MM.1S (cell line): ENCODE measurements at regions not wholly inside any gene's neighbourhood (a gene's known extent, or its start where the extent isn't known, plus 50 kb on each side); places are given as distances from the start of the nearest gene placed in this dataset.
"Not testable (repeated sequence)": the region's sequence is repeated elsewhere in the genome, so short reads cannot be mapped to it uniquely, and the experiment has no call there.

Source experiments
- DNase-seq: peaks from one replicate; pipeline ENCODE4 v3.0.0-alpha.2; 2015
- H2AFZ ChIP-seq: fragments of 300-600 bp; sonication (generic); 2 replicates; pipeline ENCODE4 v1.6.0; 2016; ENCODE audit warnings: antibody characterized with exemption, low read length
- H3F3A ChIP-seq: fragments of 300-600 bp; sonication (generic); 2 replicates; pipeline ENCODE4 v1.6.1; 2016; ENCODE audit warnings: mild to moderate bottlenecking, antibody characterized with exemption, low read length, moderate library complexity, mixed read lengths; ENCODE audit not compliant: insufficient read depth
- H3K27ac ChIP-seq: fragments of 300-600 bp; sonication (generic); 2 replicates; pipeline ENCODE4 v1.5.1; 2016; ENCODE audit warnings: mild to moderate bottlenecking, low read length
- H3K27me3 ChIP-seq: fragments of 300-600 bp; sonication (generic); replicated peaks from 2 replicates; pipeline ENCODE4 v1.6.0; 2016; ENCODE audit warnings: low read length; ENCODE audit not compliant: insufficient read depth
- H3K36me3 ChIP-seq: fragments of 300-600 bp; sonication (generic); replicated peaks from 2 replicates; pipeline ENCODE4 v1.6.1; 2016; ENCODE audit warnings: mild to moderate bottlenecking, low read length, mixed read lengths; ENCODE audit not compliant: insufficient read depth
- H3K4me1 ChIP-seq: fragments of 300-600 bp; sonication (generic); 2 replicates; pipeline ENCODE4 v1.6.1; 2016; ENCODE audit warnings: low read length, mixed read lengths
- H3K4me2 ChIP-seq: fragments of 300-600 bp; sonication (generic); 2 replicates; pipeline ENCODE4 v1.6.0; 2016; ENCODE audit warnings: low read depth, low read length
- H3K4me3 ChIP-seq: fragments of 300-600 bp; sonication (generic); 2 replicates; pipeline ENCODE4 v1.5.1; 2016; ENCODE audit warnings: low read length, mixed read lengths
- H3K79me2 ChIP-seq: fragments of 300-600 bp; sonication (generic); 2 replicates; pipeline ENCODE4 v1.6.1; 2016; ENCODE audit warnings: mixed run types, low read length, mixed read lengths
- H3K9ac ChIP-seq: fragments of 300-600 bp; sonication (generic); 2 replicates; pipeline ENCODE4 v1.6.1; 2016; ENCODE audit warnings: low read length, mixed read lengths
- H3K9me2 ChIP-seq: fragments of 300-600 bp; sonication (generic); replicated peaks from 2 replicates; pipeline ENCODE4 v1.6.1; 2016; ENCODE audit warnings: mild to moderate bottlenecking, low read length, mixed read lengths; ENCODE audit not compliant: insufficient read depth
- H3K9me3 ChIP-seq: fragments of 300-600 bp; sonication (generic); replicated peaks from 2 replicates; pipeline ENCODE4 v1.6.1; 2016; ENCODE audit warnings: mild to moderate bottlenecking, low read length, mixed read lengths; ENCODE audit not compliant: insufficient read depth
- H4K20me1 ChIP-seq: fragments of 300-600 bp; sonication (generic); 2 replicates; pipeline ENCODE4 v1.6.1; 2016; ENCODE audit warnings: mild to moderate bottlenecking, low read length, moderate library complexity, mixed read lengths; ENCODE audit not compliant: insufficient read depth
- CTCF ChIP-seq: fragments of 300-600 bp; sonication (generic); IDR thresholded peaks from 2 replicates; pipeline ENCODE4 v1.5.1; 2016; ENCODE audit warnings: antibody characterized with exemption, low read length, mixed read lengths
- EZH2 ChIP-seq: fragments of 300-600 bp; sonication (generic); optimal IDR thresholded peaks from 2 replicates; pipeline ENCODE3; 2017; ENCODE audit warnings: low read depth, mild to moderate bottlenecking, antibody characterized with exemption, low read length, mixed read lengths
- EZH2phosphoT487 ChIP-seq: fragments of 300-600 bp; sonication (generic); IDR thresholded peaks from 2 replicates; pipeline ENCODE4 v1.6.1; 2018; ENCODE audit warnings: antibody characterized with exemption, low read length

- Histone ChIP-seq H4K20me1 (no peaks in the 10 kb centered on the region), H3K36me3 (no peaks in the 10 kb centered on the region), H3K9me3 (no peaks in the 10 kb centered on the region), H2AFZ (no peak overlapping the region), H3K27me3 (no peaks in the 10 kb centered on the region), H3K27ac (no peak overlapping the region), H3K4me3 (no peak overlapping the region), H3K4me1 (no peaks in the 10 kb centered on the region), H3K9ac (no peak overlapping the region), H3K4me2 (no peak overlapping the region), H3K9me2 (no peaks in the 10 kb centered on the region), H3F3A (no peaks in the 10 kb centered on the region), H3K79me2 (no peaks in the 10 kb centered on the region)
- TF ChIP-seq EZH2phosphoT487 (no peak), CTCF (no peak), EZH2 (no peak)
- no peak for DNase-seq
These were observed 62.1 kb upstream of the GRPR start for GRCh38 chrX:16061296-16061695.

- Histone ChIP-seq H4K20me1 (no peaks in the 10 kb centered on the region), H3K9ac (no peak overlapping the region), H3K9me3 (no peaks in the 10 kb centered on the region), H3K27me3 (no peaks in the 10 kb centered on the region), H3K4me1 (no peaks in the 10 kb centered on the region), H3K79me2 (no peaks in the 10 kb centered on the region), H2AFZ (no peak overlapping the region), H3K9me2 (no peaks in the 10 kb centered on the region), H3K27ac (no peak overlapping the region), H3K36me3 (no peaks in the 10 kb centered on the region), H3F3A (no peaks in the 10 kb centered on the region), H3K4me3 (no peak overlapping the region), H3K4me2 (no peak overlapping the region)
- TF ChIP-seq CTCF (no peak), EZH2 (no peak), EZH2phosphoT487 (no peak)
- no peak for DNase-seq
These were observed 63.1 kb upstream of the GRPR start for GRCh38 chrX:16060252-16060651.

- H3K36me3 ChIP-seq, H3K4me2 ChIP-seq, H3K9me3 ChIP-seq, H3K79me2 ChIP-seq, H2AFZ ChIP-seq, H3F3A ChIP-seq, H3K4me1 ChIP-seq, H3K4me3 ChIP-seq, H4K20me1 ChIP-seq, H3K27ac ChIP-seq, H3K9ac ChIP-seq, H3K27me3 ChIP-seq, H3K9me2 ChIP-seq, DNase-seq: not testable (repeated sequence)
These were observed 74.2 kb upstream of the GRPR start for GRCh38 chrX:16049126-16049525.

GRCh38 chrX:16042980-16043379 is 80.4 kb upstream of the GRPR start:
- no peaks in the 10 kb centered on the region for H3K79me2 ChIP-seq
- no peak for DNase-seq
- H3K9me2 ChIP-seq = no peaks in the 10 kb centered on the region
- no peak overlapping the region for H3K4me2 ChIP-seq
- no peaks in the 10 kb centered on the region for H3K4me1 ChIP-seq
- H3K27ac ChIP-seq = no peak overlapping the region
- H2AFZ ChIP-seq = no peak overlapping the region
- no peaks in the 10 kb centered on the region for H4K20me1 ChIP-seq
- no peaks in the 10 kb centered on the region for H3K9me3 ChIP-seq
- no peak overlapping the region for H3K4me3 ChIP-seq
- H3K27me3 ChIP-seq = no peaks in the 10 kb centered on the region
- no peak overlapping the region for H3K9ac ChIP-seq
- TF ChIP-seq EZH2phosphoT487 = no peak
- no peak for TF ChIP-seq CTCF
- no peak for TF ChIP-seq EZH2
- H3F3A ChIP-seq = no peaks in the 10 kb centered on the region
- no peaks in the 10 kb centered on the region for H3K36me3 ChIP-seq
